Spleen (tissue), 7 donors: ENCODE measurements at regions not wholly inside any gene's neighbourhood (a gene's known extent, or its start where the extent isn't known, plus 50 kb on each side); places are given as distances from the start of the nearest gene placed in this dataset.

Experiments used
- CTCF ChIP-seq, 11 experiments: fragments of 200-600 bp in 7 of 11; fragments of 450-650 bp in 4 of 11; sonication (generic) in 4 of 11; IDR thresholded peaks in 8 of 11; conservative IDR thresholded peaks in 3 of 11; 1 replicate in 7 of 11; 2 replicates in 4 of 11; pipeline versions ENCODE4 v1.4.0 to v1.8.0; 2016 to 2021; ENCODE audit warnings: antibody characterized with exemption in 11 of 11, inconsistent platforms in 4 of 11, mild to moderate bottlenecking in 1 of 11
- POLR2A ChIP-seq, 3 donors: fragments of 450-650 bp; IDR thresholded peaks; one replicate each; pipeline ENCODE4 v1.5.1; 2017; ENCODE audit warnings: antibody characterized with exemption in 3 of 3, mild to moderate bottlenecking in 1 of 3
- POLR2AphosphoS5 ChIP-seq, 3 donors: sonication (generic); formaldehyde crosslinking; IDR thresholded peaks; one replicate each; pipeline ENCODE4 v1.5.1; 2017; ENCODE audit warnings: antibody characterized with exemption in 3 of 3
- donor health status: DM: no; HTN: no; CAD: no; lungs with moderate emphysema.
- donor health status: DM: no; HTN: no; CAD: no.
- donor health status: DM: no; HTN: no; CAD: no.

DNA sequence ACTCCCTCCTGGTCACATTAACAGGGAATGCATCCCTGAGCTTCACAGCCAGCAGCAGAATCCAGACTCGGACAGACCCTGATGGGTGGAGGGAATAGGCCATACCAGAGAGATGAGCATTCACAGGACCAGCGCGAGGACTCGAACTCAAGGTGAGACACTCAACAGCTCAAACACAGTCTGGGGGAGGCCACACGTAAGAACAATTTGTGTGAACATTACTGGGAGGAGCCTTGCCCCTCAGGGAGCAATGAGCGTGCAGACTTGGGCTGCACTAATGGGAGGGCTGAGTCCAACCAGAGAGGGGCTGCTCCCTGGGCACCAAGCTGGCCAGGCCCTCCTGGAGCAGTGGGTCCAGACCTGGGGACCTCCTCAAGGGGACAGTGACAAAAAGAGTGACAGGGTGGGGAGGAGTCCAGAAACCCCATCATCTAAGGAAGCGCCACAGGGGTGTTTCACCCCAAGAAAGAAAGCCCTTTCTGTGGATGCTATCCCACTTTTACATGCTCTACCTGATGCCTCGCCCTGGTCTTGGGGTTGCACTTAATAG, 118.4 kb downstream of the MRPL14 start:
- TF ChIP-seq CTCF (IDR thresholded peaks at IDR 0.05 in 8 of 11, conservative IDR thresholded peaks at IDR 0.05 in 3 of 11) (no peak), POLR2A (IDR thresholded peaks at IDR 0.05) (no peak), POLR2AphosphoS5 (IDR thresholded peaks at IDR 0.05) (no peak)
